Mesenteric fat pad (tissue), 1 donor: ENCODE measurements at regions not wholly inside any gene's neighbourhood (a gene's known extent, or its start where the extent isn't known, plus 50 kb on each side); places are given as distances from the start of the nearest gene placed in this dataset.
"Not testable (repeated sequence)": the region's sequence is repeated elsewhere in the genome, so short reads cannot be mapped to it uniquely, and the experiment has no call there.

Source experiments
- DNase-seq: peaks from one replicate; pipeline ENCODE4 v3.0.0-alpha.2; 2020; ENCODE audit warnings: low spot score
- donor health status: DM: yes; HTN: yes; CAD: no.

- DNase-seq = no peak
These were observed 99.2 kb upstream of the PCBD1 start for GRCh38 chr10:70987396-70988130.

- DNase-seq = not testable (repeated sequence)
These were observed 101.8 kb upstream of the PCBD1 start for GRCh38 chr10:70990156-70990555.

- DNase-seq = no peak
These were observed 102.3 kb upstream of the PCBD1 start for GRCh38 chr10:70990681-70991080.

- DNase-seq = peak; percentile 53
These were observed 103.1 kb upstream of the PCBD1 start for GRCh38 chr10:70991140-70992124.

GRCh38 chr10:70992436-70992835, 104.1 kb upstream of the PCBD1 start:
- peak; percentile 68 for DNase-seq

GRCh38 chr10:70993051-70993450, 104.7 kb upstream of the PCBD1 start:
- peak; percentile 53 for DNase-seq

GRCh38 chr10:70996549-70996948, 108.2 kb upstream of the PCBD1 start:
- DNase-seq = peak; percentile 57

GRCh38 chr10:70997236-70997635, 108.9 kb upstream of the PCBD1 start:
- DNase-seq = no peak

GRCh38 chr10:70998086-70998485, 109.7 kb upstream of the PCBD1 start:
- DNase-seq = no peak

- DNase-seq = no peak
These were observed 113.1 kb upstream of the PCBD1 start for GRCh38 chr10:71001470-71001869.

GRCh38 chr10:71004176-71005075, 116.1 kb upstream of the PCBD1 start:
- DNase-seq = no peak

- DNase-seq = no peak
These were observed 117.3 kb upstream of the PCBD1 start for GRCh38 chr10:71005337-71006305.

GRCh38 chr10:71006506-71006905, 118.1 kb upstream of the PCBD1 start:
- DNase-seq = no peak

- no peak for DNase-seq
These were observed 119.2 kb upstream of the PCBD1 start for GRCh38 chr10:71007516-71007915.

GRCh38 chr10:71008150-71008549, 119.8 kb upstream of the PCBD1 start:
- no peak for DNase-seq

- DNase-seq = no peak
These were observed 120.8 kb upstream of the PCBD1 start for GRCh38 chr10:71009126-71009525.

- no peak for DNase-seq
These were observed 122.4 kb upstream of the PCBD1 start for GRCh38 chr10:71010730-71011129.

- DNase-seq = no peak
These were observed 122.8 kb upstream of the PCBD1 start for GRCh38 chr10:71011141-71011540.

- DNase-seq = no peak
These were observed 125.8 kb upstream of the PCBD1 start for GRCh38 chr10:71014021-71014805.
